K562 (cell line): ENCODE measurements at regions not wholly inside any gene's neighbourhood (a gene's known extent, or its start where the extent isn't known, plus 50 kb on each side); places are given as distances from the start of the nearest gene placed in this dataset.

Experiments used
- ATAC-seq: fragments of 200-7000 bp; cut with Tn5 transposase; 3 replicates; pipeline ENCODE4 v1.9.1; 2020; ENCODE audit warnings: moderate library complexity
- BruUV-seq: library from RNA; stranded (reverse); fragments of 400-500 nt; replicated peaks from 2 replicates; lab custom pipeline; 2021; lab: Mats Ljungman, UMichigan
- CTCF ChIA-PET: fragments of 300-600 bp; formaldehyde crosslinking; extraction: SDS; loops from one replicate; lab custom pipeline; 2021; ENCODE audit warnings: low intra/inter-chr PET ratio; lab: Yijun Ruan, JAX
- POLR2A ChIA-PET: fragments of 300-600, 350-650 bp; sonication (Branson Sonifier 250); formaldehyde crosslinking; extraction: SDS; loops from one replicate; lab custom pipeline; 2021; ENCODE audit warnings: antibody characterized with exemption, inconsistent platforms; lab: Yijun Ruan, JAX
- DNase-seq, 4 experiments: peaks; one replicate each; pipeline versions ENCODE4 v3.0.0 to v3.0.0-alpha.2; 2011 to 2018; ENCODE audit warnings: low spot score in 3 of 4, mixed read lengths in 3 of 4; ENCODE audit errors: extremely low read depth in 1 of 4
- FAIRE-seq: peaks from 2 replicates; lab custom pipeline; 2011; peaks lifted over from hg19 to GRCh38; lab: Jason Lieb, UNC
- H2AFZ ChIP-seq: 2 replicates; pipeline ENCODE4 v1.6.0; 2011; ENCODE audit warnings: low read depth, low read length, control low read depth, inconsistent platforms
- H3K27ac ChIP-seq: fragments of 200-600 bp; 3 replicates; pipeline ENCODE4 v1.8.0; 2011; ENCODE audit warnings: low read depth, mild to moderate bottlenecking, control low read depth, inconsistent platforms, low read length, moderate library complexity, mixed read lengths; ENCODE audit errors: extremely low read depth
- H3K27me3 ChIP-seq, 2 experiments: fragments of 300-600 bp in 1 of 2; 2 replicates in 1 of 2; 3 replicates in 1 of 2; pipeline versions ENCODE4 v1.6.0 to v1.8.0; 2011; ENCODE audit warnings: inconsistent platforms in 2 of 2, low read length in 2 of 2, mild to moderate bottlenecking in 1 of 2, mixed read lengths in 1 of 2, moderate library complexity in 1 of 2; ENCODE audit not compliant: control insufficient read depth in 2 of 2, insufficient read depth in 2 of 2
- H3K36me3 ChIP-seq: fragments of 300-600 bp; 3 replicates; pipeline ENCODE4 v1.8.0; 2011; ENCODE audit warnings: mild to moderate bottlenecking, low read length, inconsistent platforms; ENCODE audit not compliant: control insufficient read depth, insufficient read depth
- H3K4me1 ChIP-seq, 2 experiments: fragments of 200-600 bp in 1 of 2; replicated peaks in 1 of 2; 2 replicates in 1 of 2; 3 replicates in 1 of 2; pipeline versions ENCODE4 v1.5.1 to v1.8.0; 2011; ENCODE audit warnings: inconsistent platforms in 2 of 2, low read length in 2 of 2, mild to moderate bottlenecking in 1 of 2, mixed read lengths in 1 of 2, moderate library complexity in 1 of 2; ENCODE audit not compliant: control insufficient read depth in 2 of 2, insufficient read depth in 2 of 2
- H3K4me2 ChIP-seq: 2 replicates; pipeline ENCODE4 v1.6.1; 2011; ENCODE audit warnings: low read length, control low read depth, inconsistent platforms, mixed read lengths; ENCODE audit not compliant: insufficient read depth
- H3K4me3 ChIP-seq: fragments of 200-600 bp; sonication (generic), shearing (Covaris generic); 2 replicates; pipeline ENCODE4 v1.5.1; 2016; ENCODE audit warnings: control low read depth, inconsistent platforms
- H3K79me2 ChIP-seq: fragments of 200-600 bp; 3 replicates; pipeline ENCODE4 v1.8.0; 2011; ENCODE audit warnings: low read length, inconsistent platforms; ENCODE audit not compliant: control insufficient read depth, insufficient read depth
- H3K9ac ChIP-seq, 2 experiments: 2 replicates each; pipeline versions ENCODE4 v1.6.0 to v1.6.1; 2011; ENCODE audit warnings: low read depth in 2 of 2, low read length in 2 of 2, control low read depth in 1 of 2, inconsistent platforms in 1 of 2, mild to moderate bottlenecking in 1 of 2, mixed read lengths in 1 of 2; ENCODE audit not compliant: insufficient read depth in 1 of 2
- H3K9me1 ChIP-seq: one replicate; pipeline ENCODE4 v1.6.0; 2011; ENCODE audit warnings: inconsistent platforms, mild to moderate bottlenecking, low read length, moderate library complexity; ENCODE audit not compliant: control insufficient read depth, insufficient read depth
- H3K9me3 ChIP-seq: replicated peaks from 2 replicates; pipeline ENCODE4 v1.5.1; 2011; ENCODE audit warnings: low read depth, low read length, inconsistent platforms; ENCODE audit not compliant: control insufficient read depth, insufficient read depth
- H4K20me1 ChIP-seq: replicated peaks from 2 replicates; pipeline ENCODE4 v1.6.1; 2011; ENCODE audit warnings: low read length, inconsistent platforms, mixed read lengths; ENCODE audit not compliant: control insufficient read depth, insufficient read depth
- BCOR ChIP-seq: fragments of 450-650 bp; IDR thresholded peaks from 2 replicates; pipeline ENCODE4 v1.6.1; 2016
- CTCF ChIP-seq, 3 experiments: IDR thresholded peaks in 2 of 3; conservative IDR thresholded peaks in 1 of 3; 2 replicates each; pipeline ENCODE4 v1.5.1; 2011 to 2012; ENCODE audit warnings: low read length in 3 of 3, mild to moderate bottlenecking in 3 of 3, control low read depth in 2 of 3, improper control_type of control experiment in 1 of 3, inconsistent platforms in 1 of 3, low read depth in 1 of 3, mixed read lengths in 1 of 3, moderate library complexity in 1 of 3; ENCODE audit not compliant: insufficient read depth in 2 of 3
- MCM3 ChIP-seq: fragments of 450-650 bp; IDR thresholded peaks from 2 replicates; pipeline ENCODE4 v1.6.1; 2016
- RAD21 ChIP-seq, 2 experiments: fragments of 250-450 bp in 1 of 2; fragments of 450-650 bp in 1 of 2; sonication (Bioruptor Pico) in 1 of 2; formaldehyde crosslinking in 1 of 2; IDR thresholded peaks in 1 of 2; conservative IDR thresholded peaks in 1 of 2; 2 replicates each; pipeline versions ENCODE4 v1.4.0 to v1.8.0; 2020 to 2022; ENCODE audit warnings: mild to moderate bottlenecking in 2 of 2, moderate library complexity in 1 of 2
- REST ChIP-seq, 2 experiments: fragments of 450-650 bp; formaldehyde crosslinking in 1 of 2; IDR thresholded peaks; 2 replicates each; pipeline versions ENCODE4 v1.4.0 to v1.6.1; 2014 to 2020; ENCODE audit warnings: mild to moderate bottlenecking in 2 of 2, borderline replicate concordance in 1 of 2, low read depth in 1 of 2
- VEZF1 ChIP-seq: fragments of 200-800 bp; sonication (Bioruptor generic); IDR thresholded peaks from 2 replicates; pipeline ENCODE4 v1.6.1; 2017; ENCODE audit warnings: missing genetic modification characterization, missing compliant biosample characterization
- WGBS: fragments of 100-300 bp; shearing (Covaris generic); methylation state at CpG from one replicate; pipeline ENCODE4 v1.1.6; 2016; ENCODE audit warnings: low coverage, mixed read lengths; ENCODE audit not compliant: insufficient coverage; ENCODE audit errors: missing lambda C conversion rate; 5-methylcytosine and 5-hydroxymethylcytosine counted together
- in situ Hi-C: fragments of 300-500 bp; cut with MboI; formaldehyde crosslinking; loops from 4 replicates; pipeline ENCODE4 v1.15.0; 2018; ENCODE audit warnings: inconsistent platforms, mixed read lengths
- intact Hi-C: fragments of 100-400 bp; cut with micrococcal nuclease; formaldehyde crosslinking; loops from 2 replicates; pipeline ENCODE4 v1.14.2; 2022

DNA sequence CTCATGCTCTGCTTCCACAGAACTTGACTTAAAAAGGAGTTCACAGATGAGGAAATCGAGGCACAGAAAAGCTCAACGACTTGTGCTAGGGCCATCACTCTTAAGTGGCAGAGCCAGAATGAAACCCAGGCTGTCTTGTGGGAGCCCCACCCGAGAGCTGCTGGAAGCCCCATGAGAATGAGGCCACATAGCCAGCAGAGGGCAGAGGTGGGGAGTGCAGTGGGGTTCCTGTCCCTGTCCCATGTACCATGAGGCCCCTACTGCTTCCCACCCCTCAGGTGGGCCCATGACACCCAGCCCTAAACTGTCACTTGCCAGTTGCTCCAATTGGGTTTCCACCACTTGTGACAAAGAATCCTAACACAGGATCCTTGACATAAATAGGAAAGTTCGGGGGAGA, 175.9 kb downstream of the IRS2 start:
- ATAC-seq: peak; percentile 85
- intact Hi-C loops: loop anchor here (1.0 kb wide), 1 partner anchor 181 kb away; no protein-coding TSS in a partner anchor

More for the DNA sequence above, 175.9 kb downstream of the IRS2 start:
- H3K9me3 ChIP-seq: no peaks in the 10 kb centered on the region
- H3K36me3 ChIP-seq: no peaks in the 10 kb centered on the region
- 0% methylated on average over 4 of the region's 4 CpGs for WGBS
- no peak overlapping the region for H3K4me3 ChIP-seq
- CTCF ChIA-PET: no interaction called here
- H3K79me2 ChIP-seq: no peaks in the 10 kb centered on the region
- DNase-seq (peak in 3 of 4 experiments; percentile 5 to 13 (median 12)), FAIRE-seq (no peak)
- no peak overlapping the region for H3K4me2 ChIP-seq
- no peaks in the 10 kb centered on the region for H3K4me1 ChIP-seq
- no peaks in the 10 kb centered on the region for H3K27me3 ChIP-seq
- in situ Hi-C loops: no loop called here
- BruUV-seq: no TSS peak
- no peak overlapping the region for H3K27ac ChIP-seq
- no peaks in the 10 kb centered on the region for H3K9me1 ChIP-seq
- no peaks in the 10 kb centered on the region for H4K20me1 ChIP-seq
- H3K9ac ChIP-seq: no peak overlapping the region
- POLR2A ChIA-PET: interaction anchor here (0.6 kb wide), 1 partner anchor 10 kb away, joined by 3 read pairs; no protein-coding TSS in a partner anchor
- TF ChIP-seq CTCF (IDR thresholded peaks at IDR 0.05 in 2 of 3, conservative IDR thresholded peaks at IDR 0.05 in 1 of 3; ENCODE audit: insufficient read depth in 2 of 3, low read depth in 1 of 3, low read length in 3 of 3): peak; percentile 28 to 43 (median 33); a peak in 4 of 6 replicates
- TF ChIP-seq MCM3: no peak
- no peak for TF ChIP-seq BCOR
- TF ChIP-seq REST (IDR thresholded peaks at IDR 0.05; ENCODE audit: borderline replicate concordance): peak; percentile 38; the same call in 1 of the 2 replicates
- TF ChIP-seq REST (CRISPR knock-in tag; IDR thresholded peaks at IDR 0.05; ENCODE audit: low read depth): no peak
- TF ChIP-seq RAD21 (CRISPR knock-in tag; conservative IDR thresholded peaks at IDR 0.05 in 1 of 2, IDR thresholded peaks at IDR 0.05 in 1 of 2): peak; percentile 49 to 51
- peak; percentile 13; the same call in 1 of the 2 replicates for TF ChIP-seq VEZF1 (CRISPR knock-in tag)
- H2AFZ ChIP-seq: no peak overlapping the region
